Hindlimb muscle (tissue), 1 donor: ENCODE measurements at regions not wholly inside any gene's neighbourhood (a gene's known extent, or its start where the extent isn't known, plus 50 kb on each side); places are given as distances from the start of the nearest gene placed in this dataset.

ENCODE experiments used
- DNase-seq: peaks from one replicate; pipeline ENCODE4 v3.0.0-alpha.2; 2013

- DNase-seq: no peak
These were observed 155.0 kb downstream of the OAT start for GRCh38 chr10:124263726-124264125.

GRCh38 chr10:124262971-124263370 lies 155.8 kb downstream of the OAT start:
- DNase-seq: no peak

- no peak for DNase-seq
These were observed 156.4 kb downstream of the OAT start for GRCh38 chr10:124262234-124262865.

GRCh38 chr10:124259139-124259825 lies 159.4 kb downstream of the OAT start:
- DNase-seq: no peak

GRCh38 chr10:124257781-124258180 lies 160.9 kb downstream of the OAT start:
- DNase-seq: no peak

GRCh38 chr10:124256151-124256550 lies 162.6 kb downstream of the OAT start:
- DNase-seq: no peak

GRCh38 chr10:124255556-124255955 lies 162.2 kb upstream of the CHST15 start:
- DNase-seq: no peak

- DNase-seq: no peak
These were observed 161.1 kb upstream of the CHST15 start for GRCh38 chr10:124254490-124254889.

GRCh38 chr10:124253006-124253405 lies 159.6 kb upstream of the CHST15 start:
- no peak for DNase-seq

GRCh38 chr10:124252097-124252715 lies 158.8 kb upstream of the CHST15 start:
- no peak for DNase-seq

GRCh38 chr10:124251317-124252065 lies 158.1 kb upstream of the CHST15 start:
- no peak for DNase-seq

GRCh38 chr10:124250506-124250905 lies 157.1 kb upstream of the CHST15 start:
- no peak for DNase-seq

- no peak for DNase-seq
These were observed 156.5 kb upstream of the CHST15 start for GRCh38 chr10:124249812-124250432.

- no peak for DNase-seq
These were observed 155.8 kb upstream of the CHST15 start for GRCh38 chr10:124249196-124249595.

GRCh38 chr10:124248056-124249045 lies 155.0 kb upstream of the CHST15 start:
- no peak for DNase-seq

- DNase-seq: no peak
These were observed 152.5 kb upstream of the CHST15 start for GRCh38 chr10:124245806-124246440.

- DNase-seq: no peak
These were observed 151.8 kb upstream of the CHST15 start for GRCh38 chr10:124245191-124245590.

- no peak for DNase-seq
These were observed 151.0 kb upstream of the CHST15 start for GRCh38 chr10:124244256-124244877.

- DNase-seq: no peak
These were observed 150.3 kb upstream of the CHST15 start for GRCh38 chr10:124243702-124244121.

GRCh38 chr10:124242791-124243190 lies 149.4 kb upstream of the CHST15 start:
- no peak for DNase-seq
